DND-41 (cell line): ENCODE measurements at regions not wholly inside any gene's neighbourhood (a gene's known extent, or its start where the extent isn't known, plus 50 kb on each side); places are given as distances from the start of the nearest gene placed in this dataset.

Experiments
- CTCF ChIP-seq: IDR thresholded peaks from 2 replicates; pipeline ENCODE4 v1.5.1; 2012; ENCODE audit warnings: borderline replicate concordance, low read length, moderate library complexity, mild to moderate bottlenecking; ENCODE audit not compliant: poor library complexity, severe bottlenecking; ENCODE audit errors: extremely low read depth
- EZH2 ChIP-seq: IDR thresholded peaks from 3 replicates; pipeline ENCODE4 v1.6.1; 2012; ENCODE audit warnings: borderline replicate concordance, low read depth, mild to moderate bottlenecking, moderate library complexity, low read length, inconsistent platforms; ENCODE audit not compliant: severe bottlenecking

- TF ChIP-seq CTCF (no peak), EZH2 (no peak)
These were observed 691.7 kb upstream of the ADGRL2 start for GRCh38 chr1:81109038-81109437.
